Mammary epithelial cell (primary cell): ENCODE measurements at regions not wholly inside any gene's neighbourhood (a gene's known extent, or its start where the extent isn't known, plus 50 kb on each side); places are given as distances from the start of the nearest gene placed in this dataset.
"Not testable (repeated sequence)": the region's sequence is repeated elsewhere in the genome, so short reads cannot be mapped to it uniquely, and the experiment has no call there.

ENCODE experiments used
- CTCF ChIP-seq, 2 donors: IDR thresholded peaks in 1 of 2; conservative IDR thresholded peaks in 1 of 2; 2 replicates each; pipeline ENCODE4 v1.5.1; 2011 to 2012; ENCODE audit warnings: inconsistent platforms in 2 of 2, low read length in 2 of 2, mild to moderate bottlenecking in 2 of 2, control low read depth in 1 of 2, low read depth in 1 of 2; ENCODE audit not compliant: insufficient read depth in 1 of 2; ENCODE audit errors: extremely low read depth in 1 of 2
- EZH2 ChIP-seq: IDR thresholded peaks from 2 replicates; pipeline ENCODE4 v1.6.1; 2012; ENCODE audit warnings: low read length, inconsistent platforms, borderline replicate concordance

- not testable (repeated sequence) for TF ChIP-seq CTCF (conservative IDR thresholded peaks at IDR 0.05 in 1 of 2, IDR thresholded peaks at IDR 0.05 in 1 of 2; ENCODE audit: extremely low read depth in 1 of 2, insufficient read depth in 1 of 2, low read depth in 1 of 2, low read length in 2 of 2); EZH2
These were observed 387.1 kb downstream of the MLLT3 start for GRCh38 chr9:20235206-20235605.
